Neuron (in vitro differentiated cells): ENCODE measurements at regions not wholly inside any gene's neighbourhood (a gene's known extent, or its start where the extent isn't known, plus 50 kb on each side); places are given as distances from the start of the nearest gene placed in this dataset.

Experiments
- H2AFZ ChIP-seq: one replicate; pipeline ENCODE4 v1.6.1; 2013; ENCODE audit warnings: low read depth, mild to moderate bottlenecking, inconsistent platforms, low read length, moderate library complexity
- H3K27me3 ChIP-seq: one replicate; pipeline ENCODE4 v1.6.1; 2013; ENCODE audit warnings: low read length; ENCODE audit not compliant: insufficient read depth
- H3K36me3 ChIP-seq: one replicate; pipeline ENCODE4 v1.6.1; 2013; ENCODE audit warnings: low read length; ENCODE audit not compliant: insufficient read depth
- H3K4me1 ChIP-seq: one replicate; pipeline ENCODE4 v1.6.1; 2013; ENCODE audit warnings: low read length; ENCODE audit not compliant: insufficient read depth
- H3K4me3 ChIP-seq: 2 replicates; pipeline ENCODE4 v1.5.1; 2013; ENCODE audit warnings: mild to moderate bottlenecking, low read length, moderate library complexity
- H3K9me3 ChIP-seq: one replicate; pipeline ENCODE4 v1.6.1; 2013; ENCODE audit warnings: low read length

DNA sequence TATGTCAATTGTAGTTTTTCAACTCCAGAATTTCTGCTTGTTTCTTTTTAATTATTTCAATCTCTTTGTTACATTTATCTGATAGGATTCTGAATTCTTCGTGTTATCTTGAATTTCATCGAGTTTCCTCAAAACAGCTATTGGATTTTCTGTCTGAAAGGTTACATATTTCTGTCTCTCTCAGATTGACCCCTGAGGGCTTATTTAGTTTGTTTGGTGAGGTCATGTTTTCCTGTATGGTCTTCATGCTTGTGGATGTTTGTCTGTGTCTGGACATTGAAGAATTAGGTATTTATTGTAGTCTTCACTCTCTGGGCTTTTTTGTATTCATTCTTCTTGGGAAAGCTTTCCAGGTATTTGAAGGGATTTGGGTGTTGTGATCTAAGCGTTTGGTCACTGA lies 85.6 kb downstream of the SNAPC1 start:
- no peaks in the 10 kb centered on the region for H3K4me1 ChIP-seq
- no peaks in the 10 kb centered on the region for H3K36me3 ChIP-seq
- H2AFZ ChIP-seq = no peak overlapping the region
- no peaks in the 10 kb centered on the region for H3K27me3 ChIP-seq
- H3K4me3 ChIP-seq = no peak overlapping the region
- no peaks in the 10 kb centered on the region for H3K9me3 ChIP-seq

GRCh38 chr14:61854898-61855297 lies 92.7 kb downstream of the SNAPC1 start:
- H3K4me1 ChIP-seq = no peaks in the 10 kb centered on the region
- H3K27me3 ChIP-seq = no peaks in the 10 kb centered on the region
- H2AFZ ChIP-seq = no peak overlapping the region
- H3K9me3 ChIP-seq = no peaks in the 10 kb centered on the region
- no peak overlapping the region for H3K4me3 ChIP-seq
- no peaks in the 10 kb centered on the region for H3K36me3 ChIP-seq

- Histone ChIP-seq H3K4me1 (no peaks in the 10 kb centered on the region), H3K27me3 (no peaks in the 10 kb centered on the region), H3K4me3 (no peak overlapping the region), H2AFZ (no peak overlapping the region), H3K9me3 (no peaks in the 10 kb centered on the region), H3K36me3 (no peaks in the 10 kb centered on the region)
These were observed 98.2 kb downstream of the SNAPC1 start for GRCh38 chr14:61860294-61860918.

GRCh38 chr14:61861320-61861865 lies 99.2 kb downstream of the SNAPC1 start:
- no peaks in the 10 kb centered on the region for H3K36me3 ChIP-seq
- H3K4me3 ChIP-seq = no peak overlapping the region
- H3K4me1 ChIP-seq = no peaks in the 10 kb centered on the region
- H3K9me3 ChIP-seq = no peaks in the 10 kb centered on the region
- no peaks in the 10 kb centered on the region for H3K27me3 ChIP-seq
- H2AFZ ChIP-seq = no peak overlapping the region

DNA sequence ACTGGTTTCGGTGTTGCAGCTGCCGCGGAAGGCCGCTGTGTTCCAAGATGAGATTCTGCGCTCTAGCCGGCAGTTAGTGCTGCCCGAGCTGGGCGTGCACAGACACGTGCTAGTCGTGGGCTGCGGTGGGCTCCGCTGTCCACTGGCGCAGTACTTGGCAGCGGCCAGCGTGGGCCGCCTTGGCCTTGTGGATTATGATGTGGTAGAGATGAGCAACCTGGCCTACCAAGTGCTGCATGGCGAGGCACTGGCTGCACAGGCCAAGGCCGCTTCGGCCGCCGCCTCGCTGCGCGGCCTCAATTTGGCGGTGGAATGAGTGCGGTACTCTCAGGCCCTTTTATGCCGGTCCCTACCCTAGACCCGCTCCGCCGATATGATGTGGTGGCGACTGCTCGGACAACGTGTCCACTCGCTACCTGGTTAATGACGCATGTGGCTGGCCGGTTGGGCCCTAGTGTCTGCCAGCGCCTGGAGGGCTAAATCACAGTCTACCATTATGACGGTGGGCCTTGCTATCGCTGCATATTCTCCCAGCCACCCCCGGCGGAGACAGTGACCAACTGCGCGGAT lies 102.2 kb downstream of the SNAPC1 start:
- Histone ChIP-seq H3K36me3 (no peaks in the 10 kb centered on the region), H3K4me3 (no peak overlapping the region), H2AFZ (no peak overlapping the region), H3K27me3 (no peaks in the 10 kb centered on the region), H3K4me1 (no peaks in the 10 kb centered on the region), H3K9me3 (no peaks in the 10 kb centered on the region)

DNA sequence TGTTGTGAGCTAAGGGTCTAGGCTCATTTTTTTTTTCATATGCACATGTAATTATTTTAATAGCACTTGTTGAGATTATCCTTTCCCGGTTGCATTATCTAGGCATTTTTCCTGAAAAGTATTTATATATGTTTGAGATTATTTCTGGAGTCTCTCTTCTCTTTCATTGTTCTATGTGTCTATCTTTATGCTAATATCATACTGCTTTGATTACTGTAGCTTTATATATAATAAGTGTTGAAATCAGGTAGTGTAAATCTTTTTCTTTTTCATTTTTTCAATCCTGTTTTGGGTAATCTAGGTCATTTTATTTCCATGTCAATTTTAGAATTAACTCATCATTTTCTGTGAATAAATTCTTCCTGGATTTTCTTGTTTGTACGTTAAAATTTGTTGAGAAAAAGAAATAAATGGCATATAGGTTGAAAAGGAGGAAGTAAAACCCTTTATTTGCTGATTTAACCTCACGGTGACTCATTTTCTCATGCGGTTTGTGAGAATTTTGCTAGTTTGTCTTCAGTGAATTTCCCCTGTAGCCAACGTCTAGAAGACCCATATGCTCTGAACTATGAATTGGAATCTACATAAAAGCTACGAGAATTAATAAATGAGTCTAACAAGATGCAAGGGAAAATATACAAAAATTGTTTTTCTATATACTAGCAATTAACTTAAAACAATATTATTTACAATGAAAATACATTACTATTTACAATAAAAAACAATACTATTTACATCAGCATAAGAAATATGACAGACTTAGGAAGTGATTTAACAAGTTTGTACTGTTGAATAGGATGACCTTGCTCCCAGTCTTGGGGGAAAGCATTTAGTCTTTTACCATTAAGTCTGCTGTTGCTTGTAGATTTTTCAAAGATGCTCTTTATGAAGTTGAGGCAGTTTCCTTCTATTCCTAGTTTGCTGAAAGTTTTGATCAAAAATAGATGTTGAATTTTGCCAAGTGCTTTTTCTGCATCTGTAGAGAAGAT lies 105.0 kb downstream of the SNAPC1 start:
- Histone ChIP-seq H2AFZ (no peak overlapping the region), H3K27me3 (no peaks in the 10 kb centered on the region), H3K36me3 (no peaks in the 10 kb centered on the region), H3K4me1 (no peaks in the 10 kb centered on the region), H3K4me3 (no peak overlapping the region), H3K9me3 (no peaks in the 10 kb centered on the region)

GRCh38 chr14:61868846-61869245 lies 106.6 kb downstream of the SNAPC1 start:
- Histone ChIP-seq H3K27me3 (no peaks in the 10 kb centered on the region), H3K4me1 (no peaks in the 10 kb centered on the region), H3K9me3 (no peaks in the 10 kb centered on the region), H2AFZ (no peak overlapping the region), H3K4me3 (no peak overlapping the region), H3K36me3 (no peaks in the 10 kb centered on the region)

GRCh38 chr14:61870163-61870562 lies 107.9 kb downstream of the SNAPC1 start:
- Histone ChIP-seq H3K4me1 (no peaks in the 10 kb centered on the region), H3K27me3 (no peaks in the 10 kb centered on the region), H3K4me3 (no peak overlapping the region), H3K9me3 (no peaks in the 10 kb centered on the region), H2AFZ (no peak overlapping the region), H3K36me3 (no peaks in the 10 kb centered on the region)

- no peaks in the 10 kb centered on the region for H3K9me3 ChIP-seq
These were observed 110.2 kb downstream of the SNAPC1 start for GRCh38 chr14:61872452-61872851.

DNA sequence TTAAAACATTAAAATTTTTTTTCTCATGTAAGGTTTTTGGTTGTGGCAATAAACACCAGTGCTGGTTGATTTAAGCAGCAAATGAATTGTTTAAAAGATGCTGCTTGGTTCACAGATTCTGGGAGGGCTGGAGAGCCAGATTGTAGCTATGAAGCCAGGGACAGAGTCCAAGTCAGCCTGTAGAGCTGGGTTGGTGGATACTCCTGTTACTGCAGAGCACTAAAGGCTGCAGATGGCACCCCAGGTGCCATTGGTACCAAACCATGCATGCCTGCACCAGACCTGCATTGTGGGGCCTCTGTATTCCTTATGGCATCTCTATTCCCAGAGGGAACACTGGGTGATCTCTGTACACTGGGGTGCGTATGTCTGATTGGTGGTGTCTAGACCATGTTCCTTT lies 113.3 kb downstream of the SNAPC1 start:
- no peaks in the 10 kb centered on the region for H3K9me3 ChIP-seq
- no peaks in the 10 kb centered on the region for H3K4me1 ChIP-seq
- no peaks in the 10 kb centered on the region for H3K27me3 ChIP-seq
- no peak overlapping the region for H2AFZ ChIP-seq
- H3K4me3 ChIP-seq = no peak overlapping the region
- no peaks in the 10 kb centered on the region for H3K36me3 ChIP-seq

More at GRCh38 chr14:61872452-61872851, 110.2 kb downstream of the SNAPC1 start:
- no peak overlapping the region for H2AFZ ChIP-seq
- H3K27me3 ChIP-seq = no peaks in the 10 kb centered on the region
- no peaks in the 10 kb centered on the region for H3K36me3 ChIP-seq
- H3K4me1 ChIP-seq = no peaks in the 10 kb centered on the region
- H3K4me3 ChIP-seq = no peak overlapping the region

DNA sequence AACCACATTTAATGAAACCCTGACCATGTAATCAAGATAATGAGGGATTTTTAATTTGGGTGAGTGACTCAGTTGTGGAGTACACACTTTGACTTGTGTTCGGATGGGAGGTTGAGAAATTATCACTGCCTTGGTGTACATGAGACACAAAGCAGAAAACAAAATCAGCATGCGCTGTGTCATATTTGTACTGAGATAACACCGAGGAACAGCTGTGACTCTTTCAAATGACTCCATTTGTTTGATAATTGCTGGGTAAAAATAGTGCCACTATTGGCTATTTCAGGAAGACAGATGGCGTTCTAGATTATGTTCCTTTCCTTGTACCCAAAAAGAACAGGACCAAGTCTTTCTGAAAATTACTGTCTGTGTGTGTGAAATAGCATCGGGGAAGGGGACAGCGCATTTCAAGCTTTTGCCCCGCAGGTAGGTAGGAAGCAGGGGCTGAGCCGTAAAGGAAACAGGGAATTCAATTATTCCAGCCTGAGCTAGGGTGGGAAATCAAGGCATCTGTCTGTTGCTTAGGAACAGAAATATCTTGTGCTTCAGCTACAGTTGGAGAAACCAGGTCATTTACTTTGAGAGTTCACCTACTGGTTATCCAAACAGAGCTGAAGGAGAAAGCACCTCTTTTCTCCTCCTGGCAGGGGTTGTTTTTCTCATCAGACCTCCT lies 114.3 kb downstream of the SNAPC1 start:
- Histone ChIP-seq H3K36me3 (no peaks in the 10 kb centered on the region), H3K27me3 (no peaks in the 10 kb centered on the region), H3K4me1 (no peaks in the 10 kb centered on the region), H3K4me3 (no peak overlapping the region), H2AFZ (no peak overlapping the region), H3K9me3 (no peaks in the 10 kb centered on the region)

DNA sequence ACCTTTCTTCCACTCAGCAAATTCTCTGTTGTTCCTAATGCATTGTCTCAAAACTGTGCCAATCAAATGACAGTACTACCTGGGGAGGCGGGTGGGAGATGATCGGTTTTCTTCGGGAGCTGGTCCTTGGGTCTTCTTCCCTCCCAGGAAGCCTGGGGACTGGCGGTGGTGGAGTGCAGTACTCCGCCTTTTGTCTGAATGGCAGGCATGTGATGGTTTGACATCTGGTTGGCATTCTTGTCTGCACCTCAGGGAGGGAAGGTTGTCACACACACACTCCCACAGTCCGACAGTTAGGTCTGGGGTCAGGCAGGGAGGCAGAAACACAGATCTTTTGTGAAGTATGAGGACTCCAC lies 114.8 kb downstream of the SNAPC1 start:
- Histone ChIP-seq H3K36me3 (no peaks in the 10 kb centered on the region), H3K27me3 (no peaks in the 10 kb centered on the region), H3K9me3 (no peaks in the 10 kb centered on the region), H3K4me3 (no peak overlapping the region), H3K4me1 (no peaks in the 10 kb centered on the region), H2AFZ (no peak overlapping the region)

- Histone ChIP-seq H3K27me3 (no peaks in the 10 kb centered on the region), H3K36me3 (no peaks in the 10 kb centered on the region), H3K9me3 (no peaks in the 10 kb centered on the region), H3K4me3 (no peak overlapping the region), H2AFZ (no peak overlapping the region), H3K4me1 (no peaks in the 10 kb centered on the region)
These were observed 115.5 kb downstream of the SNAPC1 start for GRCh38 chr14:61877768-61878167.
